ENCODE measurements at regions not wholly inside any gene's neighbourhood (a gene's known extent, or its start where the extent isn't known, plus 50 kb on each side); places are given as distances from the start of the nearest gene placed in this dataset.

DNA sequence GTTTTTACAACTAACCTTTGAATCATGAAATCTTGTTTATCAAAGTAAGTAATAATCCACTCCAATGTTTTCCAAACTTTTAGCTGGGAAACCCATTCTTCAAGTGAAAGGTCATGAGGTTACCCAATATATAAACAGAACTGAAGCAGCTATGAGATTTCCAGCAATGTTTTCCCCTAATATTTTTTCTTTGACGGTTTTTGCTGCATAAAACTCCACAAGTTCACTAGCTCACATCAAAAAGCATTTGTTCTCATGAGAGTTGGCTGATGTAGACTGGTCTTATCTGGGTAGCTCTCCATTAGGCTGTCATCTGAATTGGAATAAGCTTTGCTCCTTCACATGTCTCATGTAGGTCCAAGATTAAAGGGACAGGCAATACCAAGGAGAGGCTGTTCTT lies 241.2 kb upstream of the LRRC3B start:
- TF ChIP-seq EZH2 (IDR thresholded peaks at IDR 0.05; ENCODE audit: low read length, unreplicated experiment) (no peak), EZH2phosphoT487 (IDR thresholded peaks at IDR 0.05; ENCODE audit: borderline replicate concordance, low read length) (no peak)
- TF ChIP-seq, protein P1, sequence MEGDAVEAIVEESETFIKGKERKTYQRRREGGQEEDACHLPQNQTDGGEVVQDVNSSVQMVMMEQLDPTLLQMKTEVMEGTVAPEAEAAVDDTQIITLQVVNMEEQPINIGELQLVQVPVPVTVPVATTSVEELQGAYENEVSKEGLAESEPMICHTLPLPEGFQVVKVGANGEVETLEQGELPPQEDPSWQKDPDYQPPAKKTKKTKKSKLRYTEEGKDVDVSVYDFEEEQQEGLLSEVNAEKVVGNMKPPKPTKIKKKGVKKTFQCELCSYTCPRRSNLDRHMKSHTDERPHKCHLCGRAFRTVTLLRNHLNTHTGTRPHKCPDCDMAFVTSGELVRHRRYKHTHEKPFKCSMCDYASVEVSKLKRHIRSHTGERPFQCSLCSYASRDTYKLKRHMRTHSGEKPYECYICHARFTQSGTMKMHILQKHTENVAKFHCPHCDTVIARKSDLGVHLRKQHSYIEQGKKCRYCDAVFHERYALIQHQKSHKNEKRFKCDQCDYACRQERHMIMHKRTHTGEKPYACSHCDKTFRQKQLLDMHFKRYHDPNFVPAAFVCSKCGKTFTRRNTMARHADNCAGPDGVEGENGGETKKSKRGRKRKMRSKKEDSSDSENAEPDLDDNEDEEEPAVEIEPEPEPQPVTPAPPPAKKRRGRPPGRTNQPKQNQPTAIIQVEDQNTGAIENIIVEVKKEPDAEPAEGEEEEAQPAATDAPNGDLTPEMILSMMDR (conservative IDR thresholded peaks at IDR 0.05; ENCODE audit: low read depth, low read length), result no peak
- H2AFZ ChIP-seq (ENCODE audit: low read length), result no peak overlapping the region
- POLR2A ChIA-PET (ENCODE audit: unreplicated experiment), result no interaction called here

DNA sequence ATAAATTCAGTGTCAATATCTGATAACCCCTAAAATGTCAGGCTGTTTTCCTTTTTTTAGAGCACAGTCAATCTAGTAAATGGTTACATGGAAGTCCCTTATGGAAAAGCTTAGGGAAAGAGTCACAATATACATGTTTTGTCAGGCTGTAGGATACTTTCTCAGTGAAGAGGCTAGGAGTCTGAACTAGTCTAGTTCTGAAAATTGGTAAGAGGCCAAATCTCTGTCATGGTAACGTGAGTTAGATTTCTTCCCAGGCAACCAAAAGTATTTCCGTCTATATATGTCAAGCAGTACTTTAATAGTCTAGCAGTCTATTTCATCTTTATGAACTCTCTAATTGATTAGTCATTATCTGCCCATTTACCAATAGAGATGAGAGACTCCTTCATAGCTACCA lies 215.9 kb upstream of the LRRC3B start:
- Histone ChIP-seq H3K4me2 (ENCODE audit: low read length) (no peak overlapping the region), H3K4me1 (ENCODE audit: insufficient read depth, low read length) (no peaks in the 10 kb centered on the region), H3K27me3 (ENCODE audit: low read length) (no peaks in the 10 kb centered on the region), H3K9me2 (replicated peaks; ENCODE audit: low read length) (no peaks in the 10 kb centered on the region), H3K36me3 (ENCODE audit: low read depth, low read length) (no peaks in the 10 kb centered on the region), H3K4me3 (ENCODE audit: low read length) (no peak overlapping the region), H3K9me3 (ENCODE audit: low read length) (peaks cover 29% of the 10 kb centered on the region; the same call in 1 of the 2 replicates), H2AFZ (ENCODE audit: low read length) (no peak overlapping the region), H3K27ac (ENCODE audit: low read length) (no peak overlapping the region), H3K9ac (ENCODE audit: low read length) (no peak overlapping the region), H4K20me1 (ENCODE audit: low read length) (no peaks in the 10 kb centered on the region), H3F3A (ENCODE audit: low read length, unreplicated experiment) (no peaks in the 10 kb centered on the region), H3K79me2 (ENCODE audit: low read length) (no peaks in the 10 kb centered on the region)
- ChIA-PET POLR2A (ENCODE audit: unreplicated experiment) (no interaction called here), CTCF (no interaction called here)
- ATAC-seq, result no peak
- no peak for DNase-seq
- BruUV-seq (replicated peaks), result no TSS peak
- intact Hi-C loops (cut with micrococcal nuclease), result no loop called here
- TF ChIP-seq EZH2 (IDR thresholded peaks at IDR 0.05; ENCODE audit: low read length, unreplicated experiment), result no peak
- no peak for TF ChIP-seq EZH2phosphoT487 (IDR thresholded peaks at IDR 0.05; ENCODE audit: borderline replicate concordance, low read length)

More for the DNA sequence above, 241.2 kb upstream of the LRRC3B start:
- no peaks in the 10 kb centered on the region for H3K9me2 ChIP-seq (replicated peaks; ENCODE audit: low read length)
- H4K20me1 ChIP-seq (ENCODE audit: low read length), result no peaks in the 10 kb centered on the region
- H3F3A ChIP-seq (ENCODE audit: low read length, unreplicated experiment), result no peaks in the 10 kb centered on the region
- H3K4me2 ChIP-seq (ENCODE audit: low read length), result no peak overlapping the region
- no peaks in the 10 kb centered on the region for H3K36me3 ChIP-seq (ENCODE audit: low read depth, low read length)
- H3K9ac ChIP-seq (ENCODE audit: low read length), result no peak overlapping the region
- no peaks in the 10 kb centered on the region for H3K27me3 ChIP-seq (ENCODE audit: low read length)
- peaks cover 31% of the 10 kb centered on the region for H3K9me3 ChIP-seq (ENCODE audit: low read length)
- H3K27ac ChIP-seq (ENCODE audit: low read length), result no peak overlapping the region
- ATAC-seq (no peak), DNase-seq (no peak)
- no TSS peak for BruUV-seq (replicated peaks)
- no peaks in the 10 kb centered on the region for H3K4me1 ChIP-seq (ENCODE audit: insufficient read depth, low read length)
- intact Hi-C loops (cut with micrococcal nuclease), result no loop called here
- no peak overlapping the region for H3K4me3 ChIP-seq (ENCODE audit: low read length)
- no peaks in the 10 kb centered on the region for H3K79me2 ChIP-seq (ENCODE audit: low read length)
- CTCF ChIA-PET, result no interaction called here

DNA sequence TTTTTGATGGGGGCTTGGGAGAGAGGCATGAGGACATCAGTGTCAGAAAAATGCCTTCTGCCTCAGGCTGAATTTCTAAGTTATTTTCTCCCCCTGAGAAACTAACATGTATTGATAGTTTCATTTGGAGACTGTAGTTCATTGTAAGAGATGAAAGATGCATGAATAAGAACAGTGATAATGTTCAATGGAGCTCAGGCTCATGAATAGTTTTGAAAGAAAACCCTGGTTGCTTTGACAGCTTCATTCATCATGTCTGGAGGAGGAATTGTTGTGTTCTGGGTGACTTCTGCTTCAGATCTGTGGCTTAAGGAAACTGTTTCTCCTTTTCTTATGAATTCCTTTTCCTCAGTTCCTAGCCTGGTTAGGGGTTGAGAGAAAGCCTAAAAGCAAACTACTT lies 204.0 kb upstream of the LRRC3B start:
- Histone ChIP-seq H3K4me1 (ENCODE audit: insufficient read depth, low read length) (no peaks in the 10 kb centered on the region), H3K79me2 (ENCODE audit: low read length) (no peaks in the 10 kb centered on the region), H3K9ac (ENCODE audit: low read length) (no peak overlapping the region), H3K36me3 (ENCODE audit: low read depth, low read length) (no peaks in the 10 kb centered on the region), H3K9me3 (ENCODE audit: low read length) (peaks cover 29% of the 10 kb centered on the region; the same call in 1 of the 2 replicates), H3F3A (ENCODE audit: low read length, unreplicated experiment) (no peaks in the 10 kb centered on the region), H3K9me2 (replicated peaks; ENCODE audit: low read length) (no peaks in the 10 kb centered on the region), H3K4me3 (ENCODE audit: low read length) (no peak overlapping the region), H3K27me3 (ENCODE audit: low read length) (no peaks in the 10 kb centered on the region), H2AFZ (ENCODE audit: low read length) (no peak overlapping the region), H3K27ac (ENCODE audit: low read length) (no peak overlapping the region), H4K20me1 (ENCODE audit: low read length) (no peaks in the 10 kb centered on the region), H3K4me2 (ENCODE audit: low read length) (no peak overlapping the region)
- BruUV-seq (replicated peaks), result no TSS peak
- intact Hi-C loops (cut with micrococcal nuclease), result no loop called here
- TF ChIP-seq, protein P1 (conservative IDR thresholded peaks at IDR 0.05; ENCODE audit: low read depth, low read length), result no peak
- TF ChIP-seq EZH2 (IDR thresholded peaks at IDR 0.05; ENCODE audit: low read length, unreplicated experiment) (no peak), EZH2phosphoT487 (IDR thresholded peaks at IDR 0.05; ENCODE audit: borderline replicate concordance, low read length) (no peak)
- ATAC-seq (no peak), DNase-seq (no peak)
- POLR2A ChIA-PET (ENCODE audit: unreplicated experiment), result no interaction called here
- CTCF ChIA-PET, result no interaction called here
